Natural killer cell (primary cell): ENCODE measurements at regions not wholly inside any gene's neighbourhood (a gene's known extent, or its start where the extent isn't known, plus 50 kb on each side); places are given as distances from the start of the nearest gene placed in this dataset.

Experiments used
- ATAC-seq, 3 donors: fragments of 150-1000 bp in 2 of 3; fragments of 200-7000 bp in 1 of 3; cut with Tn5 transposase; 1 replicate in 1 of 3; 2 replicates in 2 of 3; pipeline ENCODE4 v1.10.0; 2021; ENCODE audit warnings: mild to moderate bottlenecking in 2 of 3, moderate library complexity in 2 of 3
- DNase-seq, 2 donors: peaks; one replicate each; pipeline versions ENCODE4 v3.0.0 to v3.0.0-alpha.2; 2013 to 2021; ENCODE audit warnings: mixed read lengths in 1 of 2
- H3K27ac ChIP-seq: one replicate; pipeline ENCODE4 v1.5.1; 2013; ENCODE audit warnings: mild to moderate bottlenecking, low read length
- H3K27me3 ChIP-seq: one replicate; pipeline ENCODE4 v1.6.1; 2013; ENCODE audit warnings: low read length; ENCODE audit not compliant: control insufficient read depth, insufficient read depth
- H3K36me3 ChIP-seq: one replicate; pipeline ENCODE4 v1.6.1; 2013; ENCODE audit warnings: low read length; ENCODE audit not compliant: control insufficient read depth, insufficient read depth
- H3K4me1 ChIP-seq: one replicate; pipeline ENCODE4 v1.6.1; 2013; ENCODE audit warnings: low read length; ENCODE audit not compliant: control insufficient read depth, insufficient read depth
- H3K4me3 ChIP-seq: one replicate; pipeline ENCODE4 v1.5.1; 2013; ENCODE audit warnings: low read length
- H3K9me3 ChIP-seq: one replicate; pipeline ENCODE4 v1.6.1; 2013; ENCODE audit warnings: low read length; ENCODE audit not compliant: control insufficient read depth, insufficient read depth
- H3K27ac Mint-ChIP-seq, 2 donors: one replicate each; pipeline ENCODE4 v1.8.0; 2022; ENCODE audit warnings: mild to moderate bottlenecking in 2 of 2, mixed read lengths in 2 of 2, moderate library complexity in 1 of 2
- H3K27me3 Mint-ChIP-seq, 2 donors: one replicate each; pipeline ENCODE4 v1.8.0; 2022; ENCODE audit warnings: low read depth in 2 of 2, mixed read lengths in 2 of 2
- H3K36me3 Mint-ChIP-seq: one replicate; pipeline ENCODE4 v1.8.0; 2022; ENCODE audit warnings: mixed read lengths
- H3K4me1 Mint-ChIP-seq, 2 donors: one replicate each; pipeline ENCODE4 v1.8.0; 2022; ENCODE audit warnings: mixed read lengths in 2 of 2
- H3K4me3 Mint-ChIP-seq: one replicate; pipeline ENCODE4 v1.8.0; 2022; ENCODE audit warnings: mild to moderate bottlenecking, moderate library complexity, mixed read lengths
- H3K9me3 Mint-ChIP-seq, 2 donors: one replicate each; pipeline ENCODE4 v1.8.0; 2022; ENCODE audit warnings: mixed read lengths in 2 of 2
- CTCF ChIP-seq: fragments of 200-600 bp; IDR thresholded peaks from one replicate; pipeline ENCODE4 v1.8.0; 2022; ENCODE audit warnings: antibody characterized with exemption
- WGBS: methylation state at CpG from one replicate; pipeline ENCODE4 v1.1.7; 2013; ENCODE audit warnings: missing lambda C conversion rate; ENCODE audit not compliant: insufficient coverage; 5-methylcytosine and 5-hydroxymethylcytosine counted together
- intact Hi-C: fragments of 100-400 bp; cut with micrococcal nuclease; formaldehyde crosslinking; loops from one replicate; pipeline ENCODE4 v1.14.2; 2022

GRCh38 chr6:120511712-120512111 lies 822.6 kb downstream of the TBC1D32 start:
- intact Hi-C loops = no loop called here
- Mint-ChIP-seq H3K27me3 (no peaks in the 10 kb centered on the region), H3K9me3 (peaks cover 5 to 19% of the 10 kb centered on the region in 2 donors), H3K4me3 (no peak overlapping the region), H3K4me1 (no peaks in the 10 kb centered on the region), H3K27ac (no peak overlapping the region), H3K36me3 (no peaks in the 10 kb centered on the region)
- DNase-seq (no peak), ATAC-seq (no peak)
- peaks cover 4% of the 10 kb centered on the region for H3K9me3 ChIP-seq
- H3K4me1 ChIP-seq = no peaks in the 10 kb centered on the region
- H3K4me3 ChIP-seq = no peak overlapping the region
- H3K36me3 ChIP-seq = no peaks in the 10 kb centered on the region
- no peak overlapping the region for H3K27ac ChIP-seq
- no peaks in the 10 kb centered on the region for H3K27me3 ChIP-seq
- no peak for TF ChIP-seq CTCF

DNA sequence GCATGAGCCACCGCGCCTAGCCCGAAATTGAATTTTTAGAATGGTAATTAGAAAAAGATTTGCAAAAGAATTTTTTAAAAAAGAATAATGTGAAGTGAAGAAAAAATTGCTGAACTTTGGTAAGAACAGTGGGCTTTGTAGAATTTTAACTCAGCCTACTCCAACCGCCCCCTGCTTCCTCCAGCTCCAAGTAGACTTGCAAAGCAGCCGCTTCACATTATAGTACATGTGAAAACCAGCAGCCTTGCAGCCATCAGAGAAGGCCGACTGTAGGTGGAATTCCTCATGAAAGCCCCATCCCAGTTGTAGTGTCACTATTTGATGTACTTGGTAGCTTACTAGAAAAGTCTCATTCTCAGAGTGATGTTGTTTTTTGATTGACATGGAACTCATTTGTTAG lies 835.6 kb downstream of the TBC1D32 start:
- no peak for DNase-seq
- Mint-ChIP-seq H3K36me3 (no peaks in the 10 kb centered on the region), H3K4me1 (no peaks in the 10 kb centered on the region), H3K4me3 (no peak overlapping the region), H3K27ac (no peak overlapping the region), H3K9me3 (peaks cover 10 to 12% of the 10 kb centered on the region in 2 donors), H3K27me3 (no peaks in the 10 kb centered on the region)
- Histone ChIP-seq H3K9me3 (no peaks in the 10 kb centered on the region), H3K4me1 (no peaks in the 10 kb centered on the region), H3K36me3 (no peaks in the 10 kb centered on the region), H3K27me3 (no peaks in the 10 kb centered on the region), H3K4me3 (no peak overlapping the region), H3K27ac (no peak overlapping the region)
- intact Hi-C loops = no loop called here
- no peak for ATAC-seq
- TF ChIP-seq CTCF = no peak
- 92% methylated on average over 6 of the region's 6 CpGs for WGBS

DNA sequence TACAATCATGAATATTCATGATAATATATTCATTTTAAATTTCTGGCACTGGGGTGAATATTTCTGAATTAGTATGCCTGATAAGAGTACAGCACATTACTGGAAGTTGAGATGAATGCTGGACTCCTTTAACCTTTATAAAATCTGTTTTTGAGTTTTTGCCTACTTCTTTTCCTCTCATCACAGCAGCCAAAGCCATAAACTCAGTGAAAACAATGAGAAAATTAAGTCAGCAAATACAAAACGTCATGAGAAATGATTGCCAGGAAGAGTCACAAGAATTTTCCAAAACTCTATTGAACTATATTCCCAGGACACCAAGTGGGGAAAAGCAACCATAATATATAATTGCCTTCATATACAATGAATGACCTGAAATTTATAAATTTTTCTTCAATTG lies 837.6 kb downstream of the TBC1D32 start:
- Mint-ChIP-seq H3K27ac (no peak overlapping the region), H3K36me3 (no peaks in the 10 kb centered on the region), H3K4me3 (no peak overlapping the region), H3K9me3 (peaks cover 5 to 14% of the 10 kb centered on the region in 2 donors), H3K27me3 (no peaks in the 10 kb centered on the region), H3K4me1 (no peaks in the 10 kb centered on the region)
- Histone ChIP-seq H3K4me3 (no peak overlapping the region), H3K9me3 (no peaks in the 10 kb centered on the region), H3K36me3 (no peaks in the 10 kb centered on the region), H3K27me3 (no peaks in the 10 kb centered on the region), H3K4me1 (no peaks in the 10 kb centered on the region), H3K27ac (no peak overlapping the region)
- intact Hi-C loops = no loop called here
- WGBS = 50% methylated on average over 1 of the region's 1 CpG
- DNase-seq (no peak), ATAC-seq (no peak)
- TF ChIP-seq CTCF = no peak

- H3K27me3 Mint-ChIP-seq = no peaks in the 10 kb centered on the region
- no peak for TF ChIP-seq CTCF
- H3K27me3 ChIP-seq = no peaks in the 10 kb centered on the region
Measured at GRCh38 chr6:120493505-120493904, 840.8 kb downstream of the TBC1D32 start.

More at GRCh38 chr6:120493505-120493904, 840.8 kb downstream of the TBC1D32 start:
- DNase-seq (no peak), ATAC-seq (no peak)
- H3K4me3 ChIP-seq = no peak overlapping the region
- Mint-ChIP-seq H3K36me3 (no peaks in the 10 kb centered on the region), H3K4me3 (no peak overlapping the region), H3K4me1 (no peaks in the 10 kb centered on the region), H3K9me3 (peaks cover 3 to 8% of the 10 kb centered on the region in 2 donors), H3K27ac (no peak overlapping the region)
- no peak overlapping the region for H3K27ac ChIP-seq
- no peaks in the 10 kb centered on the region for H3K36me3 ChIP-seq
- no peaks in the 10 kb centered on the region for H3K9me3 ChIP-seq
- H3K4me1 ChIP-seq = no peaks in the 10 kb centered on the region
- intact Hi-C loops = no loop called here
